Neuronal stem cell (in vitro differentiated cells): ENCODE measurements at regions not wholly inside any gene's neighbourhood (a gene's known extent, or its start where the extent isn't known, plus 50 kb on each side); places are given as distances from the start of the nearest gene placed in this dataset.
"Not testable (repeated sequence)": the region's sequence is repeated elsewhere in the genome, so short reads cannot be mapped to it uniquely, and the experiment has no call there.

Source experiments
- DNase-seq: peaks from one replicate; pipeline ENCODE4 v3.0.0-alpha.2; 2013; ENCODE audit warnings: low spot score
- H2AFZ ChIP-seq: one replicate; pipeline ENCODE4 v1.6.1; 2013; ENCODE audit warnings: mild to moderate bottlenecking, low read length, inconsistent platforms
- H2AK5ac ChIP-seq: 2 replicates; pipeline ENCODE4 v1.6.1; 2013; ENCODE audit warnings: low read depth, mild to moderate bottlenecking, inconsistent platforms, low read length, moderate library complexity, mixed read lengths
- H2BK120ac ChIP-seq: 2 replicates; pipeline ENCODE4 v1.6.1; 2013; ENCODE audit warnings: low read depth, mild to moderate bottlenecking, inconsistent platforms, low read length, moderate library complexity, mixed read lengths
- H2BK12ac ChIP-seq: one replicate; pipeline ENCODE4 v1.6.1; 2013; ENCODE audit warnings: low read length, inconsistent platforms
- H2BK15ac ChIP-seq: 2 replicates; pipeline ENCODE4 v1.6.1; 2013; ENCODE audit warnings: mild to moderate bottlenecking, low read length, inconsistent platforms, mixed read lengths
- H2BK5ac ChIP-seq: one replicate; pipeline ENCODE4 v1.6.1; 2013; ENCODE audit warnings: inconsistent platforms, mild to moderate bottlenecking, low read length, moderate library complexity
- H3K14ac ChIP-seq: one replicate; pipeline ENCODE4 v1.6.1; 2013; ENCODE audit warnings: low read length, inconsistent platforms
- H3K18ac ChIP-seq: 2 replicates; pipeline ENCODE4 v1.6.1; 2013; ENCODE audit warnings: low read length, inconsistent platforms
- H3K23ac ChIP-seq: 2 replicates; pipeline ENCODE4 v1.6.1; 2013; ENCODE audit warnings: low read depth, mild to moderate bottlenecking, mixed read lengths, low read length, inconsistent platforms; ENCODE audit not compliant: poor library complexity
- H3K27ac ChIP-seq: replicated peaks from 3 replicates; pipeline ENCODE4 v1.5.1; 2013; ENCODE audit warnings: low read length, inconsistent platforms
- H3K27me3 ChIP-seq, 3 experiments: 2 replicates each; pipeline ENCODE4 v1.6.1; 2013; ENCODE audit warnings: low read length in 3 of 3, mild to moderate bottlenecking in 2 of 3, inconsistent platforms in 1 of 3, low read depth in 1 of 3, mixed read lengths in 1 of 3, moderate library complexity in 1 of 3; ENCODE audit not compliant: control insufficient read depth in 3 of 3, insufficient read depth in 3 of 3
- H3K36me3 ChIP-seq, 2 donors: replicated peaks in 1 of 2; 2 replicates each; pipeline ENCODE4 v1.6.1; 2013; ENCODE audit warnings: low read length in 2 of 2; ENCODE audit not compliant: control insufficient read depth in 2 of 2, insufficient read depth in 2 of 2
- H3K4ac ChIP-seq: 2 replicates; pipeline ENCODE4 v1.6.1; 2013; ENCODE audit warnings: inconsistent platforms, mild to moderate bottlenecking, low read length, moderate library complexity
- H3K4me1 ChIP-seq, 2 donors: 1 replicate in 1 of 2; 2 replicates in 1 of 2; pipeline ENCODE4 v1.6.1; 2013; ENCODE audit warnings: low read length in 2 of 2, low read depth in 1 of 2; ENCODE audit not compliant: control insufficient read depth in 2 of 2, insufficient read depth in 1 of 2
- H3K4me2 ChIP-seq: one replicate; pipeline ENCODE4 v1.6.1; 2013; ENCODE audit warnings: mild to moderate bottlenecking, low read length, inconsistent platforms; ENCODE audit not compliant: insufficient read depth, poor library complexity, severe bottlenecking
- H3K4me3 ChIP-seq, 2 donors: 2 replicates each; pipeline ENCODE4 v1.5.1; 2013; ENCODE audit warnings: low read length in 2 of 2, mild to moderate bottlenecking in 2 of 2, inconsistent platforms in 1 of 2, moderate library complexity in 1 of 2
- H3K79me1 ChIP-seq: one replicate; pipeline ENCODE4 v1.6.1; 2013; ENCODE audit warnings: low read depth, mild to moderate bottlenecking, inconsistent platforms, low read length, moderate library complexity
- H3K9ac ChIP-seq: one replicate; pipeline ENCODE4 v1.6.1; 2013; ENCODE audit warnings: mild to moderate bottlenecking, low read depth, low read length, inconsistent platforms; ENCODE audit not compliant: poor library complexity
- H3K9me3 ChIP-seq, 2 donors: replicated peaks in 1 of 2; 2 replicates each; pipeline versions ENCODE3 to v1.6.1; 2013; ENCODE audit warnings: low read length in 2 of 2, mild to moderate bottlenecking in 2 of 2, inconsistent platforms in 1 of 2, low read depth in 1 of 2, mixed read lengths in 1 of 2, moderate library complexity in 1 of 2; ENCODE audit not compliant: control insufficient read depth in 2 of 2, insufficient read depth in 1 of 2
- H4K8ac ChIP-seq: one replicate; pipeline ENCODE4 v1.6.1; 2013; ENCODE audit warnings: low read depth, mild to moderate bottlenecking, inconsistent platforms, low read length, moderate library complexity
- H4K91ac ChIP-seq: one replicate; pipeline ENCODE4 v1.6.1; 2013; ENCODE audit warnings: low read length, low read depth, mild to moderate bottlenecking, inconsistent platforms; ENCODE audit not compliant: poor library complexity
- WGBS, 2 donors: extraction: QIAGEN DNeasy Blood & Tissue Kit; methylation state at CpG; one replicate each; pipeline ENCODE4 v1.1.7; 2013; ENCODE audit warnings: missing lambda C conversion rate in 2 of 2, mixed read lengths in 1 of 2; ENCODE audit not compliant: insufficient read length in 2 of 2, insufficient replicate concordance in 1 of 2; ENCODE audit errors: extremely low coverage in 2 of 2; 5-methylcytosine and 5-hydroxymethylcytosine counted together

DNA sequence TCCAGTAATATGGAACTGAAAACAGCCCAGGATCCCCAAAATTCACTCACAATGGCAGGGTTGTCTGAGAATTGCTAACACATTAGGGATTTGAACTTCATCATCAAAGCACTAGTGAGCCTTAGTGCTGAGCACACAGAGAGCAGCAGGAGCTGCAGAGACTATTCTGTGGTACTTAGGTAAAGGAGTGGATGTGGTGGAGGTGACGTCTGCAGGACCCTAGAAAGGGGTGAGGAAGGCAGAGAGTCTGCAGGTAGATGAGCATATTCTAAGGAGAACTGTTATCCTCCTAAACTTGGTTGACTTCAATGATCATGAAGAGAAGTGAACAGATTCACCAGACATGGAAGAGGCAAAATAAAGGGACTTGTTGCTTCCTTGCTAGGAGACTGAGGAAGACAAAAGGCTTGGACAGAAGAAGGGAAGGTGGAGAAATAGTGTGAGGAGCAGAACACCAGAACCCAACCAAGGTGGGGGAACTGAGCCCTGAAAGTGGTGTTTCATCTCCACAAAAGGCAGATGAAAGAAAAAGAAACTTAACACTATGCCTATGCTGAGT, 1164.0 kb downstream of the TMEM121 start:
- no peak overlapping the region for H2BK120ac ChIP-seq

GRCh38 chr14:106691601-106692291, 1165.4 kb downstream of the TMEM121 start:
- no peaks in the 10 kb centered on the region for H3K79me1 ChIP-seq
- H3K9ac ChIP-seq = no peak overlapping the region
- no peaks in the 10 kb centered on the region for H3K4me1 ChIP-seq
- no peak overlapping the region for H3K4ac ChIP-seq
- H2BK120ac ChIP-seq = no peak overlapping the region
- H2BK15ac ChIP-seq = no peak overlapping the region
- no CpG with 5 or more reads among the region's 13 CpGs for WGBS, 2 donors
- no peaks in the 10 kb centered on the region for H3K36me3 ChIP-seq
- no peak overlapping the region for H3K23ac ChIP-seq
- H2AFZ ChIP-seq = no peak overlapping the region
- no peak overlapping the region for H3K4me2 ChIP-seq
- no peak for DNase-seq
- H4K8ac ChIP-seq = no peak overlapping the region
- no peak overlapping the region for H2BK12ac ChIP-seq
- peaks cover 0 to 16% of the 10 kb centered on the region in 2 donors for H3K9me3 ChIP-seq
- no peak overlapping the region for H3K18ac ChIP-seq
- no peak overlapping the region for H4K91ac ChIP-seq
- peak overlapping the region in 1 of 2 donors; percentile 47 for H3K4me3 ChIP-seq
- no peak overlapping the region for H2AK5ac ChIP-seq
- no peaks in the 10 kb centered on the region for H3K27me3 ChIP-seq
- H3K27ac ChIP-seq = no peak overlapping the region
- peak overlapping the region; percentile 3 for H3K14ac ChIP-seq
- H2BK5ac ChIP-seq = no peak overlapping the region

More for the DNA sequence above, 1164.0 kb downstream of the TMEM121 start:
- H4K91ac ChIP-seq = no peak overlapping the region
- H2BK5ac ChIP-seq = no peak overlapping the region
- no peak overlapping the region for H4K8ac ChIP-seq
- no peak overlapping the region for H3K4me2 ChIP-seq
- no peaks in the 10 kb centered on the region for H3K79me1 ChIP-seq
- no peaks in the 10 kb centered on the region for H3K4me1 ChIP-seq
- no peak overlapping the region for H2AK5ac ChIP-seq
- H3K36me3 ChIP-seq = no peaks in the 10 kb centered on the region
- no peaks in the 10 kb centered on the region for H3K27me3 ChIP-seq
- H3K4ac ChIP-seq = no peak overlapping the region
- WGBS, 2 donors = no CpG with 5 or more reads among the region's 1 CpG
- H3K9me3 ChIP-seq = peaks cover 0 to 20% of the 10 kb centered on the region in 2 donors
- H3K27ac ChIP-seq = no peak overlapping the region
- H3K14ac ChIP-seq = no peak overlapping the region
- H3K23ac ChIP-seq = no peak overlapping the region
- no peak overlapping the region for H2BK15ac ChIP-seq
- H2BK12ac ChIP-seq = no peak overlapping the region
- H3K4me3 ChIP-seq = no peak overlapping the region
- H3K18ac ChIP-seq = no peak overlapping the region
- no peak for DNase-seq
- no peak overlapping the region for H2AFZ ChIP-seq
- no peak overlapping the region for H3K9ac ChIP-seq

DNA sequence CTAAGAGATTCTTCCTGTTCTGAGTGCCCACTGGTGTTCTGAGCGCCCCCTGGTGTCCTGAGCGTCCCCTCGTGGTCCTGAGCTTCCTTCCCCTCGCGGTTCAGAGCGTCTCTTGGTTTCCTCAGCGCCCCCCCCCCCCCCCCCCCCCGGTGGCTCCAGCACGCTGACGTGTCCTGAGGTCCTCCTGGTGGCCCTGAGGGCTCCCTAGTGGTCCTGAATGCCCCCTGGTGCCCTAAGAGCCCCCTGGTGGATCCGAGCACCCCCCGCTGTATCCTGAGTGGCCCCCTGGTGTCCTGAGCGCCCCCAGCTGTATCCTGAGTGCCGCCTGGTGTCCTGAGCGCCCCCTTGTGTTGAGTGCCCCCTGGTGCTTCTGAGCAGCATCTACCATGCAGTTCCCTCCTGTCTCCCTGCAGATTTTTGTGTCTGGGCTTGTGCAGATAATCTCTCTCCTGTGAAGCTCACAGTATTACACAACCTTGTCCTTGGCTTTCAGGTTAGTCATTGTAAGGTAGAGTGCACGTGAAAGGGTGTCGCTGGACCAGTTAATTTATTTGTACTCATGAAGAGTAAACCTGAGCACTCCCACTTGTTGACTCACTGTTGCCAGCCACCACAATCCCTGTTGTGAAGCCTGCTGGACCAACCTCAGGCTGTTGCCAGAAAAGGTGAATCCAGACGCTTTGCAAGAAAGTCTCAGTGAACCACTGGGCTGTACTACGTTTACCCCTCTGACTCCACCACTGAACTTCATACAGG, 1168.4 kb downstream of the TMEM121 start:
- no peak overlapping the region for H3K4ac ChIP-seq
- peaks cover 0 to 14% of the 10 kb centered on the region in 2 donors for H3K9me3 ChIP-seq
- no peak overlapping the region for H2BK12ac ChIP-seq
- H3K27ac ChIP-seq = no peak overlapping the region
- H3K9ac ChIP-seq = no peak overlapping the region
- H2BK5ac ChIP-seq = no peak overlapping the region
- no peak overlapping the region for H2AFZ ChIP-seq
- no peak overlapping the region for H2BK120ac ChIP-seq
- no peak overlapping the region for H3K23ac ChIP-seq
- H2BK15ac ChIP-seq = no peak overlapping the region
- no peak overlapping the region for H3K4me2 ChIP-seq
- no CpG with 5 or more reads among the region's 19 CpGs for WGBS, 2 donors
- H3K4me3 ChIP-seq = no peak overlapping the region
- H4K8ac ChIP-seq = no peak overlapping the region
- H3K27me3 ChIP-seq = no peaks in the 10 kb centered on the region
- no peaks in the 10 kb centered on the region for H3K4me1 ChIP-seq
- no peak overlapping the region for H3K18ac ChIP-seq
- H3K14ac ChIP-seq = no peak overlapping the region
- no peak for DNase-seq
- no peaks in the 10 kb centered on the region for H3K36me3 ChIP-seq
- no peak overlapping the region for H4K91ac ChIP-seq
- H3K79me1 ChIP-seq = no peaks in the 10 kb centered on the region
- no peak overlapping the region for H2AK5ac ChIP-seq

- H3K4ac ChIP-seq, H3K14ac ChIP-seq, H4K91ac ChIP-seq, H3K9ac ChIP-seq, H2BK12ac ChIP-seq, H3K79me1 ChIP-seq, H2BK5ac ChIP-seq, H3K4me3 ChIP-seq, H3K27ac ChIP-seq, H2BK15ac ChIP-seq, H2AFZ ChIP-seq, H2BK120ac ChIP-seq, H3K4me2 ChIP-seq, H2AK5ac ChIP-seq, H3K36me3 ChIP-seq, DNase-seq, H3K9me3 ChIP-seq, H3K4me1 ChIP-seq, H3K18ac ChIP-seq, H3K27me3 ChIP-seq, H4K8ac ChIP-seq, H3K23ac ChIP-seq: not testable (repeated sequence)
- whole genome bisulfite sequencing, 2 donors = no CpG with 5 or more reads among the region's 16 CpGs
Observed at GRCh38 chr14:106698620-106699267, 1172.4 kb downstream of the TMEM121 start.
